GM23338 (cell line): ENCODE measurements at regions not wholly inside any gene's neighbourhood (a gene's known extent, or its start where the extent isn't known, plus 50 kb on each side); places are given as distances from the start of the nearest gene placed in this dataset.

Experiments used
- ATAC-seq: fragments of 200-7000 bp; cut with Tn5 transposase; 3 replicates; pipeline ENCODE4 v1.9.1; 2020
- DNase-seq: peaks from one replicate; pipeline ENCODE4 v3.0.0-alpha.2; 2015; ENCODE audit warnings: low spot score
- H2AFZ ChIP-seq: fragments of 200-600 bp; sonication (generic); 2 replicates; pipeline ENCODE4 v1.8.0; 2016; ENCODE audit warnings: antibody characterized with exemption, mild to moderate bottlenecking, moderate library complexity
- H3F3A ChIP-seq: fragments of 200-600 bp; sonication (generic); replicated peaks from 2 replicates; pipeline ENCODE4 v1.8.0; 2017; ENCODE audit warnings: antibody characterized with exemption, mixed run types, low read depth
- H3K27ac ChIP-seq: fragments of 200-600 bp; sonication (generic); 2 replicates; pipeline ENCODE4 v1.6.1; 2016; ENCODE audit warnings: low read depth
- H3K27me3 ChIP-seq: fragments of 200-600 bp; sonication (generic); 2 replicates; pipeline ENCODE4 v1.8.0; 2016; ENCODE audit warnings: mild to moderate bottlenecking, mixed run types, moderate library complexity; ENCODE audit not compliant: insufficient read depth
- H3K36me3 ChIP-seq: fragments of 200-600 bp; sonication (generic); 2 replicates; pipeline ENCODE4 v1.8.0; 2016; ENCODE audit warnings: mild to moderate bottlenecking; ENCODE audit not compliant: insufficient read depth
- H3K4me1 ChIP-seq: fragments of 200-600 bp; sonication (generic); 2 replicates; pipeline ENCODE4 v1.8.0; 2016; ENCODE audit warnings: mild to moderate bottlenecking, moderate library complexity; ENCODE audit not compliant: insufficient read depth
- H3K4me2 ChIP-seq: fragments of 200-600 bp; sonication (generic); 2 replicates; pipeline ENCODE4 v1.7.1; 2017; ENCODE audit warnings: mixed run types
- H3K4me3 ChIP-seq: fragments of 200-600 bp; sonication (generic); 2 replicates; pipeline ENCODE4 v1.6.1; 2016; ENCODE audit warnings: mixed run types
- H3K79me2 ChIP-seq: fragments of 200-600 bp; sonication (generic); replicated peaks from 2 replicates; pipeline ENCODE4 v1.8.0; 2017; ENCODE audit warnings: mild to moderate bottlenecking; ENCODE audit not compliant: insufficient read depth
- H3K9me2 ChIP-seq: fragments of 200-600 bp; sonication (generic); 2 replicates; pipeline ENCODE4 v1.8.0; 2017; ENCODE audit not compliant: insufficient read depth
- H4K20me1 ChIP-seq: fragments of 200-600 bp; sonication (generic); replicated peaks from 2 replicates; pipeline ENCODE4 v1.8.0; 2017; ENCODE audit warnings: mild to moderate bottlenecking; ENCODE audit not compliant: insufficient read depth
- H3K27ac Mint-ChIP-seq: 2 replicates; pipeline ENCODE4 v1.8.0; 2020; ENCODE audit warnings: inconsistent platforms, mild to moderate bottlenecking, moderate library complexity, mixed read lengths
- H3K27me3 Mint-ChIP-seq: 3 replicates; pipeline ENCODE4 v1.8.0; 2022; ENCODE audit warnings: low read depth, mild to moderate bottlenecking, moderate library complexity, mixed read lengths, inconsistent platforms; ENCODE audit not compliant: insufficient read depth, poor library complexity
- H3K36me3 Mint-ChIP-seq: 3 replicates; pipeline ENCODE4 v1.8.0; 2021; ENCODE audit warnings: low read depth, mild to moderate bottlenecking, inconsistent platforms, moderate library complexity, mixed read lengths
- H3K4me1 Mint-ChIP-seq: 3 replicates; pipeline ENCODE4 v1.8.0; 2020; ENCODE audit warnings: mild to moderate bottlenecking, inconsistent platforms, mixed read lengths
- H3K4me3 Mint-ChIP-seq: 3 replicates; pipeline ENCODE4 v1.8.0; 2021; ENCODE audit warnings: moderate library complexity, mild to moderate bottlenecking, inconsistent platforms, mixed read lengths
- H3K9me3 Mint-ChIP-seq: 3 replicates; pipeline ENCODE4 v1.8.0; 2020; ENCODE audit warnings: moderate library complexity, mild to moderate bottlenecking, inconsistent platforms, mixed read lengths
- TF ChIP-seq, protein P1 (sequence below), 2 experiments: fragments of 200-600 bp in 1 of 2; sonication (generic) in 1 of 2; conservative IDR thresholded peaks; 2 replicates each; pipeline versions ENCODE4 v1.5.1 to v1.6.1; 2016 to 2017; ENCODE audit warnings: antibody characterized with exemption in 2 of 2, low read depth in 2 of 2, mild to moderate bottlenecking in 2 of 2, moderate library complexity in 1 of 2
- TF ChIP-seq, protein P2 (sequence below): fragments of 250-450 bp; sonication (Bioruptor Pico); IDR thresholded peaks from 2 replicates; pipeline ENCODE4 v1.5.0; 2020; ENCODE audit warnings: mild to moderate bottlenecking, moderate library complexity

GRCh38 chr9:81292056-81292805 lies 397.1 kb downstream of the TLE1 start:
- Histone ChIP-seq H3F3A (no peaks in the 10 kb centered on the region), H2AFZ (no peak overlapping the region; the same call in 1 of the 2 replicates), H4K20me1 (no peaks in the 10 kb centered on the region), H3K4me3 (no peak overlapping the region), H3K4me2 (no peak overlapping the region), H3K79me2 (no peaks in the 10 kb centered on the region), H3K9me2 (peaks cover under 1% of the 10 kb centered on the region; the same call in 1 of the 2 replicates), H3K36me3 (no peaks in the 10 kb centered on the region), H3K27ac (no peak overlapping the region), H3K4me1 (no peaks in the 10 kb centered on the region), H3K27me3 (no peaks in the 10 kb centered on the region)
- Mint-ChIP-seq H3K36me3 (no peaks in the 10 kb centered on the region), H3K27me3 (no peaks in the 10 kb centered on the region), H3K27ac (peak overlapping the region; percentile 69), H3K4me1 (no peaks in the 10 kb centered on the region; the same call in 2 of the 3 replicates), H3K9me3 (peaks cover 5% of the 10 kb centered on the region; the same call in 1 of the 3 replicates), H3K4me3 (no peak overlapping the region)
- DNase-seq (peak; percentile 9), ATAC-seq (no peak)
- TF ChIP-seq, protein P1, sequence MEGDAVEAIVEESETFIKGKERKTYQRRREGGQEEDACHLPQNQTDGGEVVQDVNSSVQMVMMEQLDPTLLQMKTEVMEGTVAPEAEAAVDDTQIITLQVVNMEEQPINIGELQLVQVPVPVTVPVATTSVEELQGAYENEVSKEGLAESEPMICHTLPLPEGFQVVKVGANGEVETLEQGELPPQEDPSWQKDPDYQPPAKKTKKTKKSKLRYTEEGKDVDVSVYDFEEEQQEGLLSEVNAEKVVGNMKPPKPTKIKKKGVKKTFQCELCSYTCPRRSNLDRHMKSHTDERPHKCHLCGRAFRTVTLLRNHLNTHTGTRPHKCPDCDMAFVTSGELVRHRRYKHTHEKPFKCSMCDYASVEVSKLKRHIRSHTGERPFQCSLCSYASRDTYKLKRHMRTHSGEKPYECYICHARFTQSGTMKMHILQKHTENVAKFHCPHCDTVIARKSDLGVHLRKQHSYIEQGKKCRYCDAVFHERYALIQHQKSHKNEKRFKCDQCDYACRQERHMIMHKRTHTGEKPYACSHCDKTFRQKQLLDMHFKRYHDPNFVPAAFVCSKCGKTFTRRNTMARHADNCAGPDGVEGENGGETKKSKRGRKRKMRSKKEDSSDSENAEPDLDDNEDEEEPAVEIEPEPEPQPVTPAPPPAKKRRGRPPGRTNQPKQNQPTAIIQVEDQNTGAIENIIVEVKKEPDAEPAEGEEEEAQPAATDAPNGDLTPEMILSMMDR (conservative IDR thresholded peaks at IDR 0.05; ENCODE audit: low read depth in 2 of 2) = peak; percentile 17 to 19; a peak in 1 of 4 replicates
- TF ChIP-seq, protein P2, sequence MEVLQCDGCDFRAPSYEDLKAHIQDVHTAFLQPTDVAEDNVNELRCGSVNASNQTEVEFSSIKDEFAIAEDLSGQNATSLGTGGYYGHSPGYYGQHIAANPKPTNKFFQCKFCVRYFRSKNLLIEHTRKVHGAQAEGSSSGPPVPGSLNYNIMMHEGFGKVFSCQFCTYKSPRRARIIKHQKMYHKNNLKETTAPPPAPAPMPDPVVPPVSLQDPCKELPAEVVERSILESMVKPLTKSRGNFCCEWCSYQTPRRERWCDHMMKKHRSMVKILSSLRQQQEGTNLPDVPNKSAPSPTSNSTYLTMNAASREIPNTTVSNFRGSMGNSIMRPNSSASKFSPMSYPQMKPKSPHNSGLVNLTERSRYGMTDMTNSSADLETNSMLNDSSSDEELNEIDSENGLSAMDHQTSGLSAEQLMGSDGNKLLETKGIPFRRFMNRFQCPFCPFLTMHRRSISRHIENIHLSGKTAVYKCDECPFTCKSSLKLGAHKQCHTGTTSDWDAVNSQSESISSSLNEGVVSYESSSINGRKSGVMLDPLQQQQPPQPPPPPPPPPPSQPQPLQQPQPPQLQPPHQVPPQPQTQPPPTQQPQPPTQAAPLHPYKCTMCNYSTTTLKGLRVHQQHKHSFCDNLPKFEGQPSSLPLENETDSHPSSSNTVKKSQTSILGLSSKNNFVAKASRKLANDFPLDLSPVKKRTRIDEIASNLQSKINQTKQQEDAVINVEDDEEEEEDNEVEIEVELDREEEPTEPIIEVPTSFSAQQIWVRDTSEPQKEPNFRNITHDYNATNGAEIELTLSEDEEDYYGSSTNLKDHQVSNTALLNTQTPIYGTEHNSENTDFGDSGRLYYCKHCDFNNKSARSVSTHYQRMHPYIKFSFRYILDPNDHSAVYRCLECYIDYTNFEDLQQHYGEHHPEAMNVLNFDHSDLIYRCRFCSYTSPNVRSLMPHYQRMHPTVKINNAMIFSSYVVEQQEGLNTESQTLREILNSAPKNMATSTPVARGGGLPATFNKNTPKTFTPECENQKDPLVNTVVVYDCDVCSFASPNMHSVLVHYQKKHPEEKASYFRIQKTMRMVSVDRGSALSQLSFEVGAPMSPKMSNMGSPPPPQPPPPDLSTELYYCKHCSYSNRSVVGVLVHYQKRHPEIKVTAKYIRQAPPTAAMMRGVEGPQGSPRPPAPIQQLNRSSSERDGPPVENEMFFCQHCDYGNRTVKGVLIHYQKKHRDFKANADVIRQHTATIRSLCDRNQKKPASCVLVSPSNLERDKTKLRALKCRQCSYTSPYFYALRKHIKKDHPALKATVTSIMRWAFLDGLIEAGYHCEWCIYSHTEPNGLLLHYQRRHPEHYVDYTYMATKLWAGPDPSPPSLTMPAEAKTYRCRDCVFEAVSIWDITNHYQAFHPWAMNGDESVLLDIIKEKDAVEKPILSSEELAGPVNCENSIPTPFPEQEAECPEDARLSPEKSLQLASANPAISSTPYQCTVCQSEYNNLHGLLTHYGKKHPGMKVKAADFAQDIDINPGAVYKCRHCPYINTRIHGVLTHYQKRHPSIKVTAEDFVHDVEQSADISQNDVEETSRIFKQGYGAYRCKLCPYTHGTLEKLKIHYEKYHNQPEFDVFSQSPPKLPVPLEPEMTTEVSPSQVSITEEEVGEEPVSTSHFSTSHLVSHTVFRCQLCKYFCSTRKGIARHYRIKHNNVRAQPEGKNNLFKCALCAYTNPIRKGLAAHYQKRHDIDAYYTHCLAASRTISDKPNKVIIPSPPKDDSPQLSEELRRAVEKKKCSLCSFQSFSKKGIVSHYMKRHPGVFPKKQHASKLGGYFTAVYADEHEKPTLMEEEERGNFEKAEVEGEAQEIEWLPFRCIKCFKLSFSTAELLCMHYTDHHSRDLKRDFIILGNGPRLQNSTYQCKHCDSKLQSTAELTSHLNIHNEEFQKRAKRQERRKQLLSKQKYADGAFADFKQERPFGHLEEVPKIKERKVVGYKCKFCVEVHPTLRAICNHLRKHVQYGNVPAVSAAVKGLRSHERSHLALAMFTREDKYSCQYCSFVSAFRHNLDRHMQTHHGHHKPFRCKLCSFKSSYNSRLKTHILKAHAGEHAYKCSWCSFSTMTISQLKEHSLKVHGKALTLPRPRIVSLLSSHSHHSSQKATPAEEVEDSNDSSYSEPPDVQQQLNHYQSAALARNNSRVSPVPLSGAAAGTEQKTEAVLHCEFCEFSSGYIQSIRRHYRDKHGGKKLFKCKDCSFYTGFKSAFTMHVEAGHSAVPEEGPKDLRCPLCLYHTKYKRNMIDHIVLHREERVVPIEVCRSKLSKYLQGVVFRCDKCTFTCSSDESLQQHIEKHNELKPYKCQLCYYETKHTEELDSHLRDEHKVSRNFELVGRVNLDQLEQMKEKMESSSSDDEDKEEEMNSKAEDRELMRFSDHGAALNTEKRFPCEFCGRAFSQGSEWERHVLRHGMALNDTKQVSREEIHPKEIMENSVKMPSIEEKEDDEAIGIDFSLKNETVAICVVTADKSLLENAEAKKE = no peak
